A673 (cell line): ENCODE measurements at regions not wholly inside any gene's neighbourhood (a gene's known extent, or its start where the extent isn't known, plus 50 kb on each side); places are given as distances from the start of the nearest gene placed in this dataset.

Source experiments
- BruUV-seq: library from RNA; stranded (reverse); fragments of 400-500 nt; replicated peaks from 2 replicates; lab custom pipeline; 2021; lab: Mats Ljungman, UMichigan
- CTCF ChIA-PET: fragments of 300-600 bp; sonication (Branson Sonifier 250); formaldehyde crosslinking; loops from one replicate; lab custom pipeline; 2022; ENCODE audit warnings: antibody characterized with exemption; lab: Charles Lee
- POLR2A ChIA-PET: fragments of 300-600 bp; sonication (Branson Sonifier 250); formaldehyde crosslinking; loops from one replicate; lab custom pipeline; 2022; ENCODE audit warnings: antibody characterized with exemption; ENCODE audit not compliant: low non-redundant PET; lab: Charles Lee
- DNase-seq: peaks from one replicate; pipeline ENCODE4 v3.0.0-alpha.2; 2015; ENCODE audit warnings: low spot score
- H3K27ac ChIP-seq: fragments of 200-600 bp; sonication (generic); 2 replicates; pipeline ENCODE4 v1.5.1; 2016; ENCODE audit warnings: mixed run types, low read depth, mild to moderate bottlenecking, mixed read lengths, antibody characterized with exemption, low read length; ENCODE audit not compliant: poor library complexity, severe bottlenecking
- H3K27me3 ChIP-seq: fragments of 200-600 bp; sonication (generic); replicated peaks from 2 replicates; pipeline ENCODE4 v1.6.1; 2017; ENCODE audit warnings: mixed run types, low read depth, mild to moderate bottlenecking, mixed read lengths, antibody characterized with exemption, low read length; ENCODE audit not compliant: insufficient read depth, poor library complexity
- H3K36me3 ChIP-seq: fragments of 200-600 bp; sonication (generic); 2 replicates; pipeline ENCODE4 v1.6.1; 2016; ENCODE audit warnings: mixed run types, mild to moderate bottlenecking, mixed read lengths, antibody characterized with exemption, low read length; ENCODE audit not compliant: insufficient read depth, poor library complexity, severe bottlenecking
- H3K4me1 ChIP-seq: fragments of 200-600 bp; sonication (generic); 2 replicates; pipeline ENCODE4 v1.6.1; 2017; ENCODE audit warnings: mixed run types, mild to moderate bottlenecking, mixed read lengths, antibody characterized with exemption, low read length; ENCODE audit not compliant: insufficient read depth, poor library complexity, severe bottlenecking
- H3K4me3 ChIP-seq: fragments of 200-600 bp; sonication (generic); 2 replicates; pipeline ENCODE4 v1.5.1; 2016; ENCODE audit warnings: low read depth, mixed run types, mild to moderate bottlenecking, mixed read lengths, low read length; ENCODE audit not compliant: poor library complexity, severe bottlenecking
- H3K9me3 ChIP-seq: fragments of 200-600 bp; sonication (generic); 2 replicates; pipeline ENCODE4 v1.6.1; 2016; ENCODE audit warnings: mixed run types, low read depth, mild to moderate bottlenecking, mixed read lengths, antibody characterized with exemption, low read length; ENCODE audit not compliant: poor library complexity, severe bottlenecking
- EZH2 ChIP-seq: fragments of 200-600 bp; sonication (generic); IDR thresholded peaks from 2 replicates; pipeline ENCODE4 v1.6.1; 2017; ENCODE audit warnings: borderline replicate concordance, low read depth, mild to moderate bottlenecking, mixed read lengths, antibody characterized with exemption, low read length; ENCODE audit not compliant: poor library complexity, severe bottlenecking
- intact Hi-C: fragments of 100-400 bp; cut with micrococcal nuclease; formaldehyde crosslinking; loops from one replicate; pipeline ENCODE4 v1.10.0; 2022; ENCODE audit not compliant: unreplicated experiment
- TF ChIP-seq, protein P1 (sequence below): fragments of 300-800, 200-600 bp; sonication (generic); conservative IDR thresholded peaks from 2 replicates; pipeline ENCODE4 v1.5.1; 2017; ENCODE audit warnings: low read depth, mild to moderate bottlenecking, antibody characterized with exemption, low read length, moderate library complexity, mixed read lengths

DNA sequence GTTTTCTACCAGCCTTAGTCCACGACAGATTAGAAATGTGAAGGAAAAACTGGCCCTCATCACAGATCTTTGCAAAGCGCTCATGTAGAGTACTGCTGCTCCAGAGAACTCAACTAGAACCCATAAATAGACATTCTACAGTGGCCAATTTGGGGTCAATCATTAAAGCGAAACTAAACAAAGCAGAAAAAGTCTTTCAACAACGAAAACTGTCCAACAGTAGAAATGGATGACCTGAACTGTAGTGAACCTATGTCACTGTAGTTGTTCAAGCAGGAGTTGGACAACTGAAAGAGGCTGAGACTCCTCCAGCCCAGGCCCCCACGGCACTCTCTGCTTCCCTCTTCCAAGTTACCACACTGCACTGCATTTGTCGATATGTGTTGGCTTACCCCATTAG, 472.6 kb downstream of the BCAT1 start:
- no peaks in the 10 kb centered on the region for H3K9me3 ChIP-seq
- intact Hi-C loops, result no loop called here
- POLR2A ChIA-PET, result no interaction called here
- no peaks in the 10 kb centered on the region for H3K36me3 ChIP-seq
- no peaks in the 10 kb centered on the region for H3K4me1 ChIP-seq
- BruUV-seq, result no TSS peak
- no peak overlapping the region for H3K4me3 ChIP-seq
- TF ChIP-seq, protein P1, sequence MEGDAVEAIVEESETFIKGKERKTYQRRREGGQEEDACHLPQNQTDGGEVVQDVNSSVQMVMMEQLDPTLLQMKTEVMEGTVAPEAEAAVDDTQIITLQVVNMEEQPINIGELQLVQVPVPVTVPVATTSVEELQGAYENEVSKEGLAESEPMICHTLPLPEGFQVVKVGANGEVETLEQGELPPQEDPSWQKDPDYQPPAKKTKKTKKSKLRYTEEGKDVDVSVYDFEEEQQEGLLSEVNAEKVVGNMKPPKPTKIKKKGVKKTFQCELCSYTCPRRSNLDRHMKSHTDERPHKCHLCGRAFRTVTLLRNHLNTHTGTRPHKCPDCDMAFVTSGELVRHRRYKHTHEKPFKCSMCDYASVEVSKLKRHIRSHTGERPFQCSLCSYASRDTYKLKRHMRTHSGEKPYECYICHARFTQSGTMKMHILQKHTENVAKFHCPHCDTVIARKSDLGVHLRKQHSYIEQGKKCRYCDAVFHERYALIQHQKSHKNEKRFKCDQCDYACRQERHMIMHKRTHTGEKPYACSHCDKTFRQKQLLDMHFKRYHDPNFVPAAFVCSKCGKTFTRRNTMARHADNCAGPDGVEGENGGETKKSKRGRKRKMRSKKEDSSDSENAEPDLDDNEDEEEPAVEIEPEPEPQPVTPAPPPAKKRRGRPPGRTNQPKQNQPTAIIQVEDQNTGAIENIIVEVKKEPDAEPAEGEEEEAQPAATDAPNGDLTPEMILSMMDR, result no peak
- no peak for TF ChIP-seq EZH2
- no peaks in the 10 kb centered on the region for H3K27me3 ChIP-seq
- CTCF ChIA-PET, result no interaction called here
- DNase-seq, result no peak
- H3K27ac ChIP-seq, result no peak overlapping the region

DNA sequence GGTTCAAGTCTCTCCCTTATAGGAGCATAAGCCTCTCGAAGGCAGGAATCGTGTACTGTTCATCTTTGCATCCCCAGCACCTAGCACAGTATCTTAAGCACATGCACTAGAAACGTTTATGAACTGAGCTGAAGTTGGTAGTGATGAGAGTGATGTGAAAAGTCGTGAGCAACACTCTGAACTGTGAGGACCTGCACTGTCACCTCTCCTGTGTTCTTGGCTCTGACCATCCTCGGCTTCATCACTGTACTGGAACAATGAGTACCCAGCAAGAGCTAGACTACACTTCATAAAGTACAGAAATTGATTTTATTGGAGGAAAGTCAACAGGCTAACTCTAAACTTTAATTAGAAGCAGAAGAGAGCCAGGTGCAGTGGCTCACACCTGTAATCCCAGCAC, 473.6 kb downstream of the BCAT1 start:
- ChIA-PET POLR2A (no interaction called here), CTCF (no interaction called here)
- H3K9me3 ChIP-seq, result no peaks in the 10 kb centered on the region
- no TSS peak for BruUV-seq
- DNase-seq, result no peak
- H3K36me3 ChIP-seq, result no peaks in the 10 kb centered on the region
- H3K27ac ChIP-seq, result no peak overlapping the region
- H3K27me3 ChIP-seq, result no peaks in the 10 kb centered on the region
- H3K4me1 ChIP-seq, result peaks cover 4% of the 10 kb centered on the region
- intact Hi-C loops, result no loop called here
- no peak for TF ChIP-seq EZH2
- TF ChIP-seq, protein P1, result no peak
- no peak overlapping the region for H3K4me3 ChIP-seq

DNA sequence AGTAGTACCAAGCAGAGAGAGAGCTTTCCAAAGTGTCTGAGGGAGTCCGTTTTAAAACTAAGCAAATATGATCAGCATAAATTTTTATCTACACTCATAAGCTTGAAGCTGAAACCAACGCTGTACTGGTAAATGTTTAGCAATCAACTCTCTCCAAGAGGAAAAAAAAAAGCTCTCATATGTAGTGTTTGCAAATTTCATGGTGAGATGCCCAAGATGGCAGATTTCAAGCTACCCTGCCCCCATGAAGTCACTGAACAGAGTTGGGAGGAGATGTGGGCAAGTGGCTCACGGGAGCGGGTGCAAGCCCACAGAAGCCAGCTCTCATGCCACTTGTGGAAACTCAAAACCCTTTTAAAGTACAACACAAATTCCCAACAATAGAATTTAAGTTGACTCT, 475.8 kb downstream of the BCAT1 start:
- TF ChIP-seq, protein P1, result no peak
- TF ChIP-seq EZH2, result no peak
- intact Hi-C loops, result no loop called here
- Histone ChIP-seq H3K4me3 (no peak overlapping the region), H3K4me1 (peaks cover 14% of the 10 kb centered on the region), H3K36me3 (no peaks in the 10 kb centered on the region), H3K27ac (no peak overlapping the region), H3K9me3 (no peaks in the 10 kb centered on the region), H3K27me3 (no peaks in the 10 kb centered on the region)
- no TSS peak for BruUV-seq
- DNase-seq, result no peak
- POLR2A ChIA-PET, result interaction anchor here (0.7 kb wide), 1 partner anchor 45 kb away, joined by 5 read pairs; no protein-coding TSS in a partner anchor
- CTCF ChIA-PET, result no interaction called here
